OCI-LY1 (cell line): ENCODE measurements at regions not wholly inside any gene's neighbourhood (a gene's known extent, or its start where the extent isn't known, plus 50 kb on each side); places are given as distances from the start of the nearest gene placed in this dataset.

ENCODE experiments used
- H2AFZ ChIP-seq: fragments of 200-600 bp; sonication (generic), shearing (Covaris generic); 2 replicates; pipeline ENCODE4 v1.6.0; 2014; ENCODE audit warnings: antibody characterized with exemption, mild to moderate bottlenecking, low read length
- H3F3A ChIP-seq: fragments of 200-600 bp; sonication (generic), shearing (Covaris generic); 2 replicates; pipeline ENCODE4 v1.6.0; 2014; ENCODE audit warnings: mild to moderate bottlenecking, antibody characterized with exemption, low read length, moderate library complexity; ENCODE audit not compliant: insufficient read depth
- H3K27ac ChIP-seq: fragments of 200-600 bp; sonication (generic); 2 replicates; pipeline ENCODE4 v1.5.1; 2014; ENCODE audit warnings: low read length, mixed run types, mild to moderate bottlenecking, low read depth; ENCODE audit not compliant: poor library complexity, severe bottlenecking
- H3K27me3 ChIP-seq: fragments of 200-600 bp; sonication (generic); 2 replicates; pipeline ENCODE4 v1.6.0; 2014; ENCODE audit warnings: antibody characterized with exemption, mild to moderate bottlenecking, low read length, moderate library complexity; ENCODE audit not compliant: insufficient read depth
- H3K36me3 ChIP-seq: fragments of 200-600 bp; sonication (generic); 2 replicates; pipeline ENCODE4 v1.6.1; 2014; ENCODE audit warnings: mild to moderate bottlenecking, antibody characterized with exemption, low read length, moderate library complexity, mixed read lengths; ENCODE audit not compliant: insufficient read depth
- H3K4me1 ChIP-seq: fragments of 200-600 bp; sonication (generic); 2 replicates; pipeline ENCODE4 v1.5.1; 2014; ENCODE audit warnings: mild to moderate bottlenecking, low read length, moderate library complexity; ENCODE audit not compliant: insufficient read depth, severe bottlenecking
- H3K4me2 ChIP-seq: fragments of 200-600 bp; sonication (generic), shearing (Covaris generic); 2 replicates; pipeline ENCODE4 v1.6.1; 2014; ENCODE audit warnings: low read length
- H3K4me3 ChIP-seq: fragments of 200-600 bp; sonication (generic); 2 replicates; pipeline ENCODE4 v1.5.1; 2014; ENCODE audit warnings: low read length, low read depth, mild to moderate bottlenecking, mixed read lengths; ENCODE audit not compliant: poor library complexity, severe bottlenecking
- H3K79me2 ChIP-seq: fragments of 200-600 bp; shearing (Covaris generic); 2 replicates; pipeline ENCODE4 v1.6.1; 2016; ENCODE audit warnings: mixed run types, low read length, mixed read lengths; ENCODE audit not compliant: insufficient read depth
- H3K9ac ChIP-seq: fragments of 200-600 bp; sonication (generic), shearing (Covaris generic); 2 replicates; pipeline ENCODE4 v1.6.1; 2014; ENCODE audit warnings: mild to moderate bottlenecking, low read length, mixed read lengths
- H3K9me2 ChIP-seq: fragments of 200-600 bp; sonication (generic), shearing (Covaris generic); 2 replicates; pipeline ENCODE4 v1.6.1; 2014; ENCODE audit warnings: low read depth, mild to moderate bottlenecking, low read length, mixed read lengths
- H3K9me3 ChIP-seq: fragments of 200-600 bp; shearing (Covaris generic); 2 replicates; pipeline ENCODE4 v1.6.1; 2014; ENCODE audit warnings: low read length, mixed read lengths
- H4K20me1 ChIP-seq: fragments of 200-600 bp; sonication (generic), shearing (Covaris generic); 2 replicates; pipeline ENCODE4 v1.6.0; 2016; ENCODE audit warnings: mild to moderate bottlenecking, low read length; ENCODE audit not compliant: insufficient read depth
- EZH2 ChIP-seq: fragments of 200-600 bp; sonication (generic), shearing (Covaris generic); IDR thresholded peaks from 2 replicates; pipeline ENCODE4 v1.8.0; 2017; ENCODE audit warnings: borderline replicate concordance, mixed run types, mild to moderate bottlenecking, antibody characterized with exemption, low read length, moderate library complexity, mixed read lengths
- TF ChIP-seq, protein P1 (sequence below): fragments of 200-600 bp; sonication (generic), shearing (Covaris generic); IDR thresholded peaks from 2 replicates; pipeline ENCODE4 v1.5.1; 2017; ENCODE audit warnings: mild to moderate bottlenecking, antibody characterized with exemption, low read length, moderate library complexity, mixed read lengths

DNA sequence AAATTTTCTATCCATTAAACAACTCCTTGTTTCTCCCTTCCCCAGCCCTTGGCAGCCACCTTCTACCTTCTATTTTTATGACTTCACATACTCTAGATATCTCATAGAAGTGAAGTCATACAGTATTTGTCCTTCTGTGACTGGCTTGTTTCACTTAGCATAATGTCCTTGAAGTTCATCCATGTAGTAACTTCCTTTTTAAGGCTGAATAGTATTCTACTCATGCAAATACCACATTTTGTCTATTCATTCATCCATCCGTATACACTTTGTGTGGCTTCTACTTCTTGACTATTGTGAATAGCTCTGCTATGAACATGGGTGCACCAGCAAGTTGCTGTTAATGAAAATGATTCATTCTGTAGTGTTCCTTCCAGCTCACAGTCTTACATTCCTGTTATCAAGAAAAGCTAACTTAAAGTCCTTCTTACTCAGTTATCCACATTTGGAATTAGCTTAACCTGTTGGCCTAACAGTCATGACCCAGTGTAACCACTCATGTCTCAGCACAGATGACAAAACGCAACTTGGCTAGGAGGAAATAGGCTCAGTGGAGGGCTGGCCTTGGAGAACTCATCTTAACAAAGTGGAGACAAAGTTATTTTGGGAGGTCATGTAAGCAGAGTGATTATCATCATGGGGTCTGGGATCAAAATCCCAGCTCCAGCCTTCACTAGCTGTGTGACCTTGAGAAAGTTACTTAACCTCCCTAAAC lies 129.7 kb upstream of the MAP3K1 start:
- Histone ChIP-seq H3K4me3 (no peak overlapping the region), H4K20me1 (no peaks in the 10 kb centered on the region), H3K79me2 (no peaks in the 10 kb centered on the region), H3K27ac (peak overlapping the region; percentile 99), H3K4me1 (peaks cover 100% of the 10 kb centered on the region), H3K36me3 (no peaks in the 10 kb centered on the region), H3K9me3 (no peaks in the 10 kb centered on the region), H3F3A (no peaks in the 10 kb centered on the region), H3K9ac (peak overlapping the region; percentile 62), H3K9me2 (no peaks in the 10 kb centered on the region), H3K27me3 (no peaks in the 10 kb centered on the region), H2AFZ (no peak overlapping the region), H3K4me2 (peak overlapping the region; percentile 51)
- no peak for TF ChIP-seq EZH2
- TF ChIP-seq, protein P1, sequence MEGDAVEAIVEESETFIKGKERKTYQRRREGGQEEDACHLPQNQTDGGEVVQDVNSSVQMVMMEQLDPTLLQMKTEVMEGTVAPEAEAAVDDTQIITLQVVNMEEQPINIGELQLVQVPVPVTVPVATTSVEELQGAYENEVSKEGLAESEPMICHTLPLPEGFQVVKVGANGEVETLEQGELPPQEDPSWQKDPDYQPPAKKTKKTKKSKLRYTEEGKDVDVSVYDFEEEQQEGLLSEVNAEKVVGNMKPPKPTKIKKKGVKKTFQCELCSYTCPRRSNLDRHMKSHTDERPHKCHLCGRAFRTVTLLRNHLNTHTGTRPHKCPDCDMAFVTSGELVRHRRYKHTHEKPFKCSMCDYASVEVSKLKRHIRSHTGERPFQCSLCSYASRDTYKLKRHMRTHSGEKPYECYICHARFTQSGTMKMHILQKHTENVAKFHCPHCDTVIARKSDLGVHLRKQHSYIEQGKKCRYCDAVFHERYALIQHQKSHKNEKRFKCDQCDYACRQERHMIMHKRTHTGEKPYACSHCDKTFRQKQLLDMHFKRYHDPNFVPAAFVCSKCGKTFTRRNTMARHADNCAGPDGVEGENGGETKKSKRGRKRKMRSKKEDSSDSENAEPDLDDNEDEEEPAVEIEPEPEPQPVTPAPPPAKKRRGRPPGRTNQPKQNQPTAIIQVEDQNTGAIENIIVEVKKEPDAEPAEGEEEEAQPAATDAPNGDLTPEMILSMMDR: no peak

DNA sequence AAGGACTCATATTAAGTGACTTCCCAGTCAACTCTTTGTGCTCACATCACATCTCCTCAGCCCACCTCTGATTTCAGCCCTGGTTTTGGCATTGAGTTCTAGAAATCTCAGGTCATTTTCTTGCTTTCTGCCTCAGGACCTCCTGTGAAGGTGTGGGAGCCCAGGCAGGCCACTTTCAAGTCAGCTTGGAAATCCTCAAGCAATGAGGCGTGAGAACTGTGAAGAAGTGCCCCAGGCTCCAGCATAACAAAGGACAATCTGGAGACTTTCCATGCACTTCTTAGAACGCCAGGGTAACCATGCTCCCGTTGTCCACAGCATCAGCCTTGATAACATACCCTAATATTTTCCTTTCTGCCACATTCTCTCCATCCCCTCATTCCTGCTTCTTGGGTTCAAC lies 131.2 kb upstream of the MAP3K1 start:
- Histone ChIP-seq H3K27ac (peak overlapping the region; percentile 99), H3K4me2 (no peak overlapping the region), H3K36me3 (no peaks in the 10 kb centered on the region), H2AFZ (no peak overlapping the region), H3K27me3 (no peaks in the 10 kb centered on the region), H3K9me2 (no peaks in the 10 kb centered on the region), H3F3A (no peaks in the 10 kb centered on the region), H3K9ac (peak overlapping the region; percentile 25; the same call in 1 of the 2 replicates), H4K20me1 (no peaks in the 10 kb centered on the region), H3K79me2 (no peaks in the 10 kb centered on the region), H3K4me1 (peaks cover 98% of the 10 kb centered on the region), H3K9me3 (no peaks in the 10 kb centered on the region), H3K4me3 (no peak overlapping the region)
- TF ChIP-seq, protein P1: no peak
- TF ChIP-seq EZH2: no peak

DNA sequence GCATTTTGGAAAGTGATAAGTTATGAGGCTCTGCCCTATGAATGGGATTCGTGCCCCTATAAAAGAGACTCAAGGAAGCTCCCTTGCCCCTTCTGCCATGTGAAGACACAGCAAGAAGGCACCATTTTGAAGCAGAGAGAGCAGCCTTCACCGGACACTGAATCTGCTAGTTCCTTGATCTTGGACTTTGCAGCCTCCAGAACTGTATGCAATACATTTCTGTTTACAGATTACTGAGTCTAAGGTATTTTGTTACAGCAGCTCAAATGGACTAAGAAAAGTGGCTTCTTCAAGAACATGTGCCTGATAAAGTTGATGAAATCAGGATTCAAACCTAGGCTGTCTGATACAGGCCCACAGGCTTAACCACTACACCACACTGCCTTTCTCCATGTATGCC lies 131.6 kb upstream of the MAP3K1 start:
- no peaks in the 10 kb centered on the region for H3K36me3 ChIP-seq
- H3K4me3 ChIP-seq: no peak overlapping the region
- H3K4me1 ChIP-seq: peaks cover 94% of the 10 kb centered on the region
- no peak overlapping the region for H3K4me2 ChIP-seq
- H2AFZ ChIP-seq: no peak overlapping the region
- TF ChIP-seq, protein P1: no peak
- TF ChIP-seq EZH2: no peak
- H3K9me2 ChIP-seq: no peaks in the 10 kb centered on the region
- no peaks in the 10 kb centered on the region for H3K27me3 ChIP-seq
- no peaks in the 10 kb centered on the region for H3K9me3 ChIP-seq
- no peak overlapping the region; the same call in 1 of the 2 replicates for H3K9ac ChIP-seq
- H3F3A ChIP-seq: no peaks in the 10 kb centered on the region
- H4K20me1 ChIP-seq: no peaks in the 10 kb centered on the region
- H3K27ac ChIP-seq: peak overlapping the region; percentile 99
- no peaks in the 10 kb centered on the region for H3K79me2 ChIP-seq
